ENCODE measurements at regions not wholly inside any gene's neighbourhood (a gene's known extent, or its start where the extent isn't known, plus 50 kb on each side); places are given as distances from the start of the nearest gene placed in this dataset.
"Not testable (repeated sequence)": the region's sequence is repeated elsewhere in the genome, so short reads cannot be mapped to it uniquely, and the experiment has no call there.

DNA sequence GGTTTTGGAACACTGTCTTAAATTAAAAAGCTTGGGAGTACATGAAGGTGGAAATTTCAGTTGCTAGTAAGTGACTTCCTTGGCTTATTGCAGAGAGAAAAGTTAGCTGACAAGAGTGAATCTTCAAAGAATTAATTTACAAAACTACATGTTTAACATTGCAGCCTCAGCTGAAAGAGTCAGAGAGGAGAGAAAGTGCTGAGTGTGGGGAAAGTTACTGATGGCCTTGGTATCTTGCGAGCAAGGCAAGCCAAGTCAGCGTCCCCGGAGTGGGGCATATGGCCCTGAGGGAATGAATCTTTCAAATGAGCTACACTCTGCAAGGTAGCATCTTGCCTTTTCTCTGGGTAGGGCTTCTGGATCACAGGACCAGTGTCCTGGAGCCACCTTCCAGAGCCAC is 131.3 kb downstream of the LPIN1 start:
- ATAC-seq (no peak), DNase-seq (no peak)
- 75 to 78% methylated on average over 3 of the region's 3 CpGs for WGBS, 2 donors
- intact Hi-C loops (cut with DNase I): no loop called here
- no peaks in the 10 kb centered on the region for H3K36me3 ChIP-seq (replicated peaks in 1 of 2; ENCODE audit: insufficient read depth in 1 of 2, low read depth in 2 of 2)
- H3K4me1 ChIP-seq: peaks cover 4% of the 10 kb centered on the region
- TF ChIP-seq CTCF (IDR thresholded peaks at IDR 0.05) (no peak), POLR2A (IDR thresholded peaks at IDR 0.05) (no peak)
- H3K9me3 ChIP-seq: no peaks in the 10 kb centered on the region
- no peak overlapping the region for H3K27ac ChIP-seq
- H3K27me3 ChIP-seq: no peaks in the 10 kb centered on the region
- H3K4me3 ChIP-seq: no peak overlapping the region

DNA sequence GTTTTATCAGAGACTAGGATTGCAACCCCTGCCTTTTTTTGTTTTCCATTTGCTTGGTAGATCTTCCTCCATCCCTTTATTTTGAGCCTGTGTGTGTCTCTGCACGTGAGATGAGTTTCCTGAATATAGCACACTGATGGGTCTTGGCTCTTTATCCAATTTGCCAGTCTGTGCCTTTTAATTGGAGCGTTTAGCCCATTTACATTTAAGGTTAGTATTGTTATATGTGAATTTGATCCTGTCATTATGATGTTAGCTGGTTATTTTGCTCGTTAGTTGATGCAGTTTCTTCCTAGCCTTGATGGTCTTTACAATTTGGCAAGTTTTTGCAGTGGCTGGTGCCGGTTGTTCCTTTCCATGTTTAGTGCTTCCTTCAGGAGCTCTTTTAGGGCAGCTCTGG is 138.8 kb downstream of the LPIN1 start:
- H3K4me3 ChIP-seq; DNase-seq; intact Hi-C loops (cut with DNase I); H3K27me3 ChIP-seq; H3K27ac ChIP-seq; ATAC-seq; H3K4me1 ChIP-seq; H3K36me3 ChIP-seq (replicated peaks in 1 of 2; ENCODE audit: insufficient read depth in 1 of 2, low read depth in 2 of 2); H3K9me3 ChIP-seq: not testable (repeated sequence)
- 73 to 79% methylated on average over 3 of the region's 4 CpGs for WGBS, 2 donors

DNA sequence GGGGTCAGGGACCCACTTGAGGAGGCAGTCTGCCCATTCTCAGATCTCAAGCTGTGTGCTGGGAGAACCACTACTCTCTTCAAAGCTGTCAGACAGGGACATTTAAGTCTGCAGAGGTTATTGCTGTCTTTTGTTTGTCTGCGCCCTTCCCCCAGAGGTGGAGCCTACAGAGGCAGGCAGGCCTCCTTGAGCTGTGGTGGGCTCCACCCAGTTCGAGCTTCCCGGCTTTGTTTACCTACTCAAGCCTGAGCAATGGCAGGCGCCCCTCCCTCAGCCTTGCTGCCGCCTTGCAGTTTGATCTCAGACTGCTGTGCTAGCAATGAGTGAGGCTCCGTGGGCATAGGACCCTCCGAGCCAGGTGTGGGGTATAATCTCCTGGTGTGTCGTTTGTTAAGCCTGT is 140.5 kb downstream of the LPIN1 start:
- H3K27me3 ChIP-seq; H3K27ac ChIP-seq; H3K36me3 ChIP-seq (replicated peaks in 1 of 2; ENCODE audit: insufficient read depth in 1 of 2, low read depth in 2 of 2); H3K9me3 ChIP-seq; H3K4me1 ChIP-seq; ATAC-seq; intact Hi-C loops (cut with DNase I); DNase-seq; H3K4me3 ChIP-seq: not testable (repeated sequence)
- WGBS, 2 donors: 71% methylated on average over 8 of the region's 8 CpGs; no CpG with 5 or more reads in 1 of the 2 donors

- no peak for DNase-seq
- Histone ChIP-seq H3K4me1 (no peaks in the 10 kb centered on the region), H3K27ac (no peak overlapping the region), H3K4me3 (no peak overlapping the region), H3K36me3 (replicated peaks in 1 of 2; ENCODE audit: insufficient read depth in 1 of 2, low read depth in 2 of 2) (no peaks in the 10 kb centered on the region), H3K27me3 (no peaks in the 10 kb centered on the region), H3K9me3 (no peaks in the 10 kb centered on the region)
- no peak for ATAC-seq
- WGBS, 2 donors: 44 to 50% methylated on average over 2 of the region's 2 CpGs
- intact Hi-C loops (cut with DNase I): no loop called here
- TF ChIP-seq POLR2A (IDR thresholded peaks at IDR 0.05) (no peak), CTCF (IDR thresholded peaks at IDR 0.05) (no peak)
Measured at GRCh38 chr2:11889101-11889850, 142.8 kb downstream of the LPIN1 start.

- WGBS, 2 donors: 64 to 75% methylated on average over 1 of the region's 1 CpG
- H3K4me1 ChIP-seq: no peaks in the 10 kb centered on the region
- no peaks in the 10 kb centered on the region for H3K9me3 ChIP-seq
- no peaks in the 10 kb centered on the region for H3K27me3 ChIP-seq
- H3K36me3 ChIP-seq (replicated peaks in 1 of 2; ENCODE audit: insufficient read depth in 1 of 2, low read depth in 2 of 2): no peaks in the 10 kb centered on the region
- DNase-seq (no peak), ATAC-seq (no peak)
- intact Hi-C loops (cut with DNase I): no loop called here
- H3K27ac ChIP-seq: no peak overlapping the region
- H3K4me3 ChIP-seq: no peak overlapping the region
- TF ChIP-seq POLR2A (IDR thresholded peaks at IDR 0.05): no peak
- no peak for TF ChIP-seq CTCF (IDR thresholded peaks at IDR 0.05)
Measured at GRCh38 chr2:11889854-11890253, 143.4 kb downstream of the LPIN1 start.

- ATAC-seq (no peak), DNase-seq (no peak)
- Histone ChIP-seq H3K27ac (no peak overlapping the region), H3K36me3 (replicated peaks in 1 of 2; ENCODE audit: insufficient read depth in 1 of 2, low read depth in 2 of 2) (no peaks in the 10 kb centered on the region), H3K4me3 (no peak overlapping the region), H3K27me3 (no peaks in the 10 kb centered on the region), H3K9me3 (no peaks in the 10 kb centered on the region), H3K4me1 (no peaks in the 10 kb centered on the region)
- TF ChIP-seq POLR2A (IDR thresholded peaks at IDR 0.05) (no peak), CTCF (IDR thresholded peaks at IDR 0.05) (no peak)
- intact Hi-C loops (cut with DNase I): no loop called here
- WGBS, 2 donors: 61 to 66% methylated on average over 5 of the region's 5 CpGs
Measured at GRCh38 chr2:11891028-11891427, 144.6 kb downstream of the LPIN1 start.
